ENCODE measurements at regions not wholly inside any gene's neighbourhood (a gene's known extent, or its start where the extent isn't known, plus 50 kb on each side); places are given as distances from the start of the nearest gene placed in this dataset.

DNA sequence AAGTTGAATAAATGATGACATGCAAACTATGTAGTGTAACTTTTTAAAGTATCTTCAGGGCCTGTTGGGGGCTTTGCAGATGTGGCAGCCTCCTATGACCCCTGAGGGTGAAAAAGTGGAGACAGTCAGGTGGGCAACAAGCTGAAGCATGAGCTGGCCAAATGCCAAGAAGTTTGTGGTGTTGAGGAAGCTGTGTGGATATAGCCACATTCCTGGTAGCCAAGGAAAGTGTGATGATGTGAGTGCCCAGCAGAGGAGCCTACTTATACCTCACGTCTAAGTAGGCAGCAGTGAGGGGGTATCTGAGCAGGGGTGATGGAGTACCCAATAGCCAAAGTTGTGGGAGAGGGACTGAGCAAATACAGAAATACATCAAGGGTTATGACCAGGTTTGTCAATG, 621.2 kb upstream of the CDH6 start:
- TF ChIP-seq EZH2phosphoT487 (IDR thresholded peaks at IDR 0.05; ENCODE audit: unreplicated experiment) (no peak), ZNF331 (CRISPR knock-in tag; IDR thresholded peaks at IDR 0.05; ENCODE audit: low read depth) (no peak), POLR2AphosphoS5 (IDR thresholded peaks at IDR 0.05; ENCODE audit: low read depth) (no peak), EZH2 (IDR thresholded peaks at IDR 0.05; ENCODE audit: low read depth, unreplicated experiment) (no peak), STAT1 (IDR thresholded peaks at IDR 0.05; ENCODE audit: unreplicated experiment) (no peak), NANOG (IDR thresholded peaks at IDR 0.05; ENCODE audit: borderline replicate concordance) (no peak), CREB1 (CRISPR knock-in tag; IDR thresholded peaks at IDR 0.05; ENCODE audit: low read depth) (no peak), ZNF114 (CRISPR knock-in tag; IDR thresholded peaks at IDR 0.05) (no peak), JUNB (IDR thresholded peaks at IDR 0.05; ENCODE audit: unreplicated experiment) (no peak)
- TF ChIP-seq, protein P1, sequence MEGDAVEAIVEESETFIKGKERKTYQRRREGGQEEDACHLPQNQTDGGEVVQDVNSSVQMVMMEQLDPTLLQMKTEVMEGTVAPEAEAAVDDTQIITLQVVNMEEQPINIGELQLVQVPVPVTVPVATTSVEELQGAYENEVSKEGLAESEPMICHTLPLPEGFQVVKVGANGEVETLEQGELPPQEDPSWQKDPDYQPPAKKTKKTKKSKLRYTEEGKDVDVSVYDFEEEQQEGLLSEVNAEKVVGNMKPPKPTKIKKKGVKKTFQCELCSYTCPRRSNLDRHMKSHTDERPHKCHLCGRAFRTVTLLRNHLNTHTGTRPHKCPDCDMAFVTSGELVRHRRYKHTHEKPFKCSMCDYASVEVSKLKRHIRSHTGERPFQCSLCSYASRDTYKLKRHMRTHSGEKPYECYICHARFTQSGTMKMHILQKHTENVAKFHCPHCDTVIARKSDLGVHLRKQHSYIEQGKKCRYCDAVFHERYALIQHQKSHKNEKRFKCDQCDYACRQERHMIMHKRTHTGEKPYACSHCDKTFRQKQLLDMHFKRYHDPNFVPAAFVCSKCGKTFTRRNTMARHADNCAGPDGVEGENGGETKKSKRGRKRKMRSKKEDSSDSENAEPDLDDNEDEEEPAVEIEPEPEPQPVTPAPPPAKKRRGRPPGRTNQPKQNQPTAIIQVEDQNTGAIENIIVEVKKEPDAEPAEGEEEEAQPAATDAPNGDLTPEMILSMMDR (conservative IDR thresholded peaks at IDR 0.05; ENCODE audit: low read depth in 2 of 2) = no peak
- TF ChIP-seq, protein P2, sequence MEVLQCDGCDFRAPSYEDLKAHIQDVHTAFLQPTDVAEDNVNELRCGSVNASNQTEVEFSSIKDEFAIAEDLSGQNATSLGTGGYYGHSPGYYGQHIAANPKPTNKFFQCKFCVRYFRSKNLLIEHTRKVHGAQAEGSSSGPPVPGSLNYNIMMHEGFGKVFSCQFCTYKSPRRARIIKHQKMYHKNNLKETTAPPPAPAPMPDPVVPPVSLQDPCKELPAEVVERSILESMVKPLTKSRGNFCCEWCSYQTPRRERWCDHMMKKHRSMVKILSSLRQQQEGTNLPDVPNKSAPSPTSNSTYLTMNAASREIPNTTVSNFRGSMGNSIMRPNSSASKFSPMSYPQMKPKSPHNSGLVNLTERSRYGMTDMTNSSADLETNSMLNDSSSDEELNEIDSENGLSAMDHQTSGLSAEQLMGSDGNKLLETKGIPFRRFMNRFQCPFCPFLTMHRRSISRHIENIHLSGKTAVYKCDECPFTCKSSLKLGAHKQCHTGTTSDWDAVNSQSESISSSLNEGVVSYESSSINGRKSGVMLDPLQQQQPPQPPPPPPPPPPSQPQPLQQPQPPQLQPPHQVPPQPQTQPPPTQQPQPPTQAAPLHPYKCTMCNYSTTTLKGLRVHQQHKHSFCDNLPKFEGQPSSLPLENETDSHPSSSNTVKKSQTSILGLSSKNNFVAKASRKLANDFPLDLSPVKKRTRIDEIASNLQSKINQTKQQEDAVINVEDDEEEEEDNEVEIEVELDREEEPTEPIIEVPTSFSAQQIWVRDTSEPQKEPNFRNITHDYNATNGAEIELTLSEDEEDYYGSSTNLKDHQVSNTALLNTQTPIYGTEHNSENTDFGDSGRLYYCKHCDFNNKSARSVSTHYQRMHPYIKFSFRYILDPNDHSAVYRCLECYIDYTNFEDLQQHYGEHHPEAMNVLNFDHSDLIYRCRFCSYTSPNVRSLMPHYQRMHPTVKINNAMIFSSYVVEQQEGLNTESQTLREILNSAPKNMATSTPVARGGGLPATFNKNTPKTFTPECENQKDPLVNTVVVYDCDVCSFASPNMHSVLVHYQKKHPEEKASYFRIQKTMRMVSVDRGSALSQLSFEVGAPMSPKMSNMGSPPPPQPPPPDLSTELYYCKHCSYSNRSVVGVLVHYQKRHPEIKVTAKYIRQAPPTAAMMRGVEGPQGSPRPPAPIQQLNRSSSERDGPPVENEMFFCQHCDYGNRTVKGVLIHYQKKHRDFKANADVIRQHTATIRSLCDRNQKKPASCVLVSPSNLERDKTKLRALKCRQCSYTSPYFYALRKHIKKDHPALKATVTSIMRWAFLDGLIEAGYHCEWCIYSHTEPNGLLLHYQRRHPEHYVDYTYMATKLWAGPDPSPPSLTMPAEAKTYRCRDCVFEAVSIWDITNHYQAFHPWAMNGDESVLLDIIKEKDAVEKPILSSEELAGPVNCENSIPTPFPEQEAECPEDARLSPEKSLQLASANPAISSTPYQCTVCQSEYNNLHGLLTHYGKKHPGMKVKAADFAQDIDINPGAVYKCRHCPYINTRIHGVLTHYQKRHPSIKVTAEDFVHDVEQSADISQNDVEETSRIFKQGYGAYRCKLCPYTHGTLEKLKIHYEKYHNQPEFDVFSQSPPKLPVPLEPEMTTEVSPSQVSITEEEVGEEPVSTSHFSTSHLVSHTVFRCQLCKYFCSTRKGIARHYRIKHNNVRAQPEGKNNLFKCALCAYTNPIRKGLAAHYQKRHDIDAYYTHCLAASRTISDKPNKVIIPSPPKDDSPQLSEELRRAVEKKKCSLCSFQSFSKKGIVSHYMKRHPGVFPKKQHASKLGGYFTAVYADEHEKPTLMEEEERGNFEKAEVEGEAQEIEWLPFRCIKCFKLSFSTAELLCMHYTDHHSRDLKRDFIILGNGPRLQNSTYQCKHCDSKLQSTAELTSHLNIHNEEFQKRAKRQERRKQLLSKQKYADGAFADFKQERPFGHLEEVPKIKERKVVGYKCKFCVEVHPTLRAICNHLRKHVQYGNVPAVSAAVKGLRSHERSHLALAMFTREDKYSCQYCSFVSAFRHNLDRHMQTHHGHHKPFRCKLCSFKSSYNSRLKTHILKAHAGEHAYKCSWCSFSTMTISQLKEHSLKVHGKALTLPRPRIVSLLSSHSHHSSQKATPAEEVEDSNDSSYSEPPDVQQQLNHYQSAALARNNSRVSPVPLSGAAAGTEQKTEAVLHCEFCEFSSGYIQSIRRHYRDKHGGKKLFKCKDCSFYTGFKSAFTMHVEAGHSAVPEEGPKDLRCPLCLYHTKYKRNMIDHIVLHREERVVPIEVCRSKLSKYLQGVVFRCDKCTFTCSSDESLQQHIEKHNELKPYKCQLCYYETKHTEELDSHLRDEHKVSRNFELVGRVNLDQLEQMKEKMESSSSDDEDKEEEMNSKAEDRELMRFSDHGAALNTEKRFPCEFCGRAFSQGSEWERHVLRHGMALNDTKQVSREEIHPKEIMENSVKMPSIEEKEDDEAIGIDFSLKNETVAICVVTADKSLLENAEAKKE (CRISPR knock-in tag; IDR thresholded peaks at IDR 0.05) = no peak
- TF ChIP-seq, protein P3, sequence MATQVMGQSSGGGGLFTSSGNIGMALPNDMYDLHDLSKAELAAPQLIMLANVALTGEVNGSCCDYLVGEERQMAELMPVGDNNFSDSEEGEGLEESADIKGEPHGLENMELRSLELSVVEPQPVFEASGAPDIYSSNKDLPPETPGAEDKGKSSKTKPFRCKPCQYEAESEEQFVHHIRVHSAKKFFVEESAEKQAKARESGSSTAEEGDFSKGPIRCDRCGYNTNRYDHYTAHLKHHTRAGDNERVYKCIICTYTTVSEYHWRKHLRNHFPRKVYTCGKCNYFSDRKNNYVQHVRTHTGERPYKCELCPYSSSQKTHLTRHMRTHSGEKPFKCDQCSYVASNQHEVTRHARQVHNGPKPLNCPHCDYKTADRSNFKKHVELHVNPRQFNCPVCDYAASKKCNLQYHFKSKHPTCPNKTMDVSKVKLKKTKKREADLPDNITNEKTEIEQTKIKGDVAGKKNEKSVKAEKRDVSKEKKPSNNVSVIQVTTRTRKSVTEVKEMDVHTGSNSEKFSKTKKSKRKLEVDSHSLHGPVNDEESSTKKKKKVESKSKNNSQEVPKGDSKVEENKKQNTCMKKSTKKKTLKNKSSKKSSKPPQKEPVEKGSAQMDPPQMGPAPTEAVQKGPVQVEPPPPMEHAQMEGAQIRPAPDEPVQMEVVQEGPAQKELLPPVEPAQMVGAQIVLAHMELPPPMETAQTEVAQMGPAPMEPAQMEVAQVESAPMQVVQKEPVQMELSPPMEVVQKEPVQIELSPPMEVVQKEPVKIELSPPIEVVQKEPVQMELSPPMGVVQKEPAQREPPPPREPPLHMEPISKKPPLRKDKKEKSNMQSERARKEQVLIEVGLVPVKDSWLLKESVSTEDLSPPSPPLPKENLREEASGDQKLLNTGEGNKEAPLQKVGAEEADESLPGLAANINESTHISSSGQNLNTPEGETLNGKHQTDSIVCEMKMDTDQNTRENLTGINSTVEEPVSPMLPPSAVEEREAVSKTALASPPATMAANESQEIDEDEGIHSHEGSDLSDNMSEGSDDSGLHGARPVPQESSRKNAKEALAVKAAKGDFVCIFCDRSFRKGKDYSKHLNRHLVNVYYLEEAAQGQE (IDR thresholded peaks at IDR 0.05; ENCODE audit: unreplicated experiment) = no peak
- TF ChIP-seq, protein P4, sequence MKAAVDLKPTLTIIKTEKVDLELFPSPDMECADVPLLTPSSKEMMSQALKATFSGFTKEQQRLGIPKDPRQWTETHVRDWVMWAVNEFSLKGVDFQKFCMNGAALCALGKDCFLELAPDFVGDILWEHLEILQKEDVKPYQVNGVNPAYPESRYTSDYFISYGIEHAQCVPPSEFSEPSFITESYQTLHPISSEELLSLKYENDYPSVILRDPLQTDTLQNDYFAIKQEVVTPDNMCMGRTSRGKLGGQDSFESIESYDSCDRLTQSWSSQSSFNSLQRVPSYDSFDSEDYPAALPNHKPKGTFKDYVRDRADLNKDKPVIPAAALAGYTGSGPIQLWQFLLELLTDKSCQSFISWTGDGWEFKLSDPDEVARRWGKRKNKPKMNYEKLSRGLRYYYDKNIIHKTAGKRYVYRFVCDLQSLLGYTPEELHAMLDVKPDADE (IDR thresholded peaks at IDR 0.05) = no peak
- no peaks in the 10 kb centered on the region for H3K36me3 ChIP-seq (ENCODE audit: insufficient read depth)
- DNase-seq (ENCODE audit: low spot score) (peak; percentile 12), ATAC-seq (peak; percentile 31; the same call in 1 of the 3 replicates)
- no peak overlapping the region for H3K4me3 Mint-ChIP-seq
- no peaks in the 10 kb centered on the region for H3K79me2 ChIP-seq (replicated peaks; ENCODE audit: insufficient read depth)
- H3K4me3 ChIP-seq = no peak overlapping the region
- H3K4me2 ChIP-seq = no peak overlapping the region
- H2AFZ ChIP-seq = no peak overlapping the region
- no peaks in the 10 kb centered on the region for H4K20me1 ChIP-seq (replicated peaks; ENCODE audit: insufficient read depth)
- no peaks in the 10 kb centered on the region for H3K27me3 ChIP-seq (ENCODE audit: insufficient read depth)
- H3K27me3 Mint-ChIP-seq (ENCODE audit: insufficient read depth, low read depth, poor library complexity) = no peaks in the 10 kb centered on the region
- no peaks in the 10 kb centered on the region; the same call in 2 of the 3 replicates for H3K9me3 Mint-ChIP-seq
- H3F3A ChIP-seq (replicated peaks; ENCODE audit: low read depth) = no peaks in the 10 kb centered on the region
- no peaks in the 10 kb centered on the region for H3K9me2 ChIP-seq (ENCODE audit: insufficient read depth)
- no peak overlapping the region for H3K27ac ChIP-seq (ENCODE audit: low read depth)
- H3K27ac Mint-ChIP-seq = no peak overlapping the region
- H3K36me3 Mint-ChIP-seq (ENCODE audit: low read depth) = no peaks in the 10 kb centered on the region; the same call in 2 of the 3 replicates
- H3K4me1 Mint-ChIP-seq = no peaks in the 10 kb centered on the region
- no peaks in the 10 kb centered on the region for H3K4me1 ChIP-seq (ENCODE audit: insufficient read depth)

Measured in GM23338 (cell line).